Astrocyte of the cerebellum (primary cell): ENCODE measurements at regions not wholly inside any gene's neighbourhood (a gene's known extent, or its start where the extent isn't known, plus 50 kb on each side); places are given as distances from the start of the nearest gene placed in this dataset.

ENCODE experiments used
- DNase-seq: peaks from one replicate; pipeline ENCODE4 v3.0.0-alpha.2; 2011; ENCODE audit warnings: low read depth
- H3K4me3 ChIP-seq: 2 replicates; pipeline ENCODE4 v1.5.1; 2011; ENCODE audit warnings: mild to moderate bottlenecking, low read depth, low read length, moderate library complexity
- CTCF ChIP-seq: IDR thresholded peaks from 2 replicates; pipeline ENCODE4 v1.5.1; 2012; ENCODE audit warnings: low read length, low read depth, moderate library complexity, mild to moderate bottlenecking; ENCODE audit errors: missing control alignments
- in situ Hi-C: cut with HindIII; loops from 2 replicates; pipeline ENCODE4 v1.10.0; 2017; ENCODE audit warnings: low sequenced_read_pairs

DNA sequence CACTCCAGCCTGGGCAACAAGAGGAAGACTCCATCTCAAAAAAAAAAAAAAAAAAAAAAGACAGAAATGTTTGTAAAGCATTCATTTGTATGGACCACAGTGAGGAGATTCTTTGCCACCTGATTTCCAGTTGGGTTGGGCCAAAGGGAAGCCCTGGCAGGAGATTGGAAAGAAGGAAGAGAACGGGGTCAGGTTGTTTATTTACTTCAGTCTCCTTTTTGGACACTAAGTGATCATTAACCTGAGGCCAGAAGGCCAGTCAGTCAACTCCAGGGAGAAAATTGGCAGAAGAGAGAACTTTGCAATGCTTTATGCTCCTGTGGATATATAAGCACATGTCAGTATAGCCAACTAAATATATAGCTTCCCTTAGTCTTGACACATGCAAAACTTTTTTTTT is 85.9 kb downstream of the NTMT2 start:
- TF ChIP-seq CTCF: no peak

GRCh38 chr1:170238704-170239391 is 93.1 kb downstream of the NTMT2 start:
- no peak for TF ChIP-seq CTCF
- in situ Hi-C loops: no loop called here
- H3K4me3 ChIP-seq: no peak overlapping the region
- no peak for DNase-seq

More for the DNA sequence above, 85.9 kb downstream of the NTMT2 start:
- no peak overlapping the region for H3K4me3 ChIP-seq
- in situ Hi-C loops: no loop called here
- DNase-seq: no peak

GRCh38 chr1:170239445-170239844 is 93.7 kb downstream of the NTMT2 start:
- no peak for TF ChIP-seq CTCF
- in situ Hi-C loops: no loop called here
- no peak for DNase-seq
- no peak overlapping the region for H3K4me3 ChIP-seq

DNA sequence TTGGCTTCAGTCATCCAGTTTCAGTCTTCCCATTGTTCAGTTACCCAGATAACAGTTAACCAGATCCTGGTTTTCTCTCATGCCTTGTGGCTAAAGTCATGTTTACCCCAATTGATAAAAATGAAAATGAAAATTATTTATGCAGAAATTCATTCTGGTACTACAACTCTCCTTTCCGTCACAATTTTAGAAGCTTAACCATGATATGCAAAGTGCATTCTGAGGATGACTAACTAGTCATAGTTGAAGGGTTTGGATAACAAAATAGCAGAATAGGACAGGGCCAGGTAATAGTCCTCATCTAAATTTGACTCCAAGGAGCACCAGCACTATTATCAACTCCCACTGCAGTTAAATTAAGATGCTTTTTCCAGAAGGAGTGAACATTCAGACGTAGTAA is 94.7 kb downstream of the NTMT2 start:
- no peak for DNase-seq
- no peak for TF ChIP-seq CTCF

DNA sequence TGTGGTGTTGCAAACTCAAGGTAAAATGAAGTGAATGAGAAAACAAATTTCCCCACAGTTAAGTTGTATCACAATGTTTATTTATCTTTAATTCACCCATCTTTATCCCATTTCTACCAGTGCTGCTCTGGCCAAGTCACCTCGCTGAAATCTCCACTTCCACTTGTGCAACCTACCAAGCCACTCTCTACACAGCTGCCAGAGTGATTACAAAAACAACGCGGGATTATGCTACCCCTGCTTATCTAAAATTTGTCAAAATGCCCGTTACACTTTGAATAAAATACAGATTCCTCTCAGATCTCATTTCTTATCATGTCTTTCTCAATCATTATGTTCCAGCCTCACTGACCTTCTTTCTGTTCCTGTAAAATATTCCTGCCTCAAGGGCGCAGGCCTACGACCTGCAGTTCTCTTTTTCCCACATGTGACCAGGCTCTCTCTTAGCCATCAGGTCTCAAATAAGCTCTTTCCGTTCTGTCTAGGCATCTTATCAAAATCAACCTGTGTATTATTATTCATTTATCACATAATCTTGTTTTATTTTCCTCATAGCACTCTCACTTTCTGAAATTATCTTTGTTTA is 95.6 kb downstream of the NTMT2 start:
- no peak for TF ChIP-seq CTCF
- H3K4me3 ChIP-seq: no peak overlapping the region
- no peak for DNase-seq
- in situ Hi-C loops: no loop called here

More for the DNA sequence above, 94.7 kb downstream of the NTMT2 start:
- in situ Hi-C loops: no loop called here
- H3K4me3 ChIP-seq: no peak overlapping the region

GRCh38 chr1:170247751-170248521 is 102.2 kb downstream of the NTMT2 start:
- no peak overlapping the region for H3K4me3 ChIP-seq
- in situ Hi-C loops: no loop called here
- peak; percentile 37 for DNase-seq
- TF ChIP-seq CTCF: no peak
